SW480 (cell line): ENCODE measurements at regions not wholly inside any gene's neighbourhood (a gene's known extent, or its start where the extent isn't known, plus 50 kb on each side); places are given as distances from the start of the nearest gene placed in this dataset.
"Not testable (repeated sequence)": the region's sequence is repeated elsewhere in the genome, so short reads cannot be mapped to it uniquely, and the experiment has no call there.

ENCODE experiments used
- DNase-seq: peaks from one replicate; pipeline ENCODE4 v3.0.0-alpha.2; 2016; ENCODE audit warnings: low spot score

- DNase-seq = no peak
Measured at GRCh38 chr6:85010865-85011264, 246.5 kb upstream of the TBX18 start.

GRCh38 chr6:85008296-85009009 is 244.1 kb upstream of the TBX18 start:
- no peak for DNase-seq

- DNase-seq = no peak
Measured at GRCh38 chr6:85006362-85006761, 242.0 kb upstream of the TBX18 start.

GRCh38 chr6:85005494-85005893 is 241.1 kb upstream of the TBX18 start:
- DNase-seq = peak; percentile 5

DNA sequence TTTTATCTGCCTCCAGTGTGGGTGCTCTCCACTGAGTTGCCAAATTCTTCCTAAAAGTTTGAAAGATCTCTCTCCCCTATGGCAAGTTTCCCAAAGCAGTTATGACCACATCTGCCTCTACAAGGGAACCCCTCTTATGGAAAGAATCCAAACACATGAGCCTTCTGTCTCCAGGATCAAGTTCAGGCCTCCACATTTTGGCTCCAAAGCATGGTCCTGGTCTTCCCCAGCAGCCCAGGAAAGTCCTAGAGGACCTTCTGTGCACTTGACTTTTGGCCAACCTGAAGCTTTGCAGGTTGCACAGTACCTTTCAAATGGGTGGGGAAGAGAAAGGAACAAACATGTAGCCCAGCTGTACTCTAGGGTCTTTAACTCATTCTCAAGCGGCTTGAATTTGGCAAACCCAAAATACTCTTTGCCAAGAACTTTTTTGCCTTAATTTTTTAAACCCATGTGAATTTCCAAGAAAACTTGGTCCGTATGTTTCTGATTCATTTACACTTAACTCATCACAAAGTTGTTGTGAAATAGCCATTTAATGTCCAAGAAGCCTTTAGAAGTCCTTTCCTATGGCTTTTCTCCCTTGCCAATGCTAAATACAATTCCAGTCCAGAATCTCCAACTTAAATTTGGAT is 240.1 kb upstream of the TBX18 start:
- no peak for DNase-seq

GRCh38 chr6:85002847-85003246 is 238.4 kb upstream of the TBX18 start:
- no peak for DNase-seq

GRCh38 chr6:85000001-85000400 is 235.6 kb upstream of the TBX18 start:
- DNase-seq = no peak

DNA sequence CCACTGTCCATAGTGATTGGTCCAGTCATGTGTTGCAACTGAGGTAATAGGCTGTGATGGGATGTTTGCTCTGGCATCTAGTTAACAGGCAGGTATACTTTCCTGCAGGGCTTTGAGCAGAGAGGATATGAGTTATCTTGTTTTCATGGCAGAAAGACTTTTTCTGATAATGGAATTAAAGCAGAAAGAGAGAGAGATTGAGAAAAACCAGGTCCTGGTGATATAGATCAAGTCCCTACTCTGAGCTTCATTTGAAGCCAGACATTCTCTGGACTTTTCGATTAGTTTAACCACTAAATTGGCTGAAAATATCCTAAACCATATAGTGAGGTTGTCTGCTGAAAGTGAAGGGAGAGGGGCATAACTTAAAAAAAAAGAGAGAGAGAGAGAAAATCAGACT is 233.8 kb upstream of the TBX18 start:
- no peak for DNase-seq

DNA sequence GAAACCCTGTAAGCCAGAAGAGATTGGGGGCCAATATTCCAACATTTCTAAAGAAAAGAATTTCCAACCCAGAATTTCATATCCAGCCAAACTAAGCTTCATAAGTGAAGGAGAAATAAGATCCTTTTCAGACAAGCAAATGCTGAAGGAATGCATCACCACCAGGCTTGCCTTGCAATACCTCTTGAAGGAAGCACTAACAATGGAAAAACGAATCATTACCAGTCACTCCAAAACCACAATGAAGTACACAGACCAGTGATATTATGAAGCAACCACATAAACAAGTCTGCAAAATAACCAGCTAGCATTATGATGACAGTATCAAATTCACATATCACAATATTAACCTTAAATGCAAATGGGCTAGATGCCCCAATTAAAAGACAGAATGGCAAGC is 224.4 kb upstream of the TBX18 start:
- DNase-seq = not testable (repeated sequence)

DNA sequence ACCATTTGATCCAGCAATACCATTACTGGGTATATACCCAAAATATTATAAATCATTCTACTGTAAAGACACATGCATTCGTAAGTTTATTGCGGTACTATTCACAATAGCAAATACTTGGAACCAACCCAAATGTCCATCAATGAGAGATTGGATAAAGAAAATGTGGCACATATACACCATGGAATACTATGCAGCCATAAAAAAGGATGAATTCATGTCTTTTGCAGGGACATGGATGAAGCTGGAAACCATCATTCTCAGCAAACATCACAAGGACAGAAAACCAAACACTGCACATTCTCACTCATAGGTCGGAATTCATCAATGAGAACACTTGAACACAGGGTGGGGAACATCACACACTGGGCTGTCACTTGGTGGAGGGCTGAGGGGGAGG is 221.1 kb upstream of the TBX18 start:
- not testable (repeated sequence) for DNase-seq

GRCh38 chr6:84979541-84979940 is 215.1 kb upstream of the TBX18 start:
- no peak for DNase-seq

- no peak for DNase-seq
Measured at GRCh38 chr6:84977363-84977705, 212.9 kb upstream of the TBX18 start.

GRCh38 chr6:84976526-84977362 is 212.3 kb upstream of the TBX18 start:
- DNase-seq = no peak

- DNase-seq = no peak
Measured at GRCh38 chr6:84975316-84975715, 210.9 kb upstream of the TBX18 start.

- no peak for DNase-seq
Measured at GRCh38 chr6:84973606-84974005, 209.2 kb upstream of the TBX18 start.

DNA sequence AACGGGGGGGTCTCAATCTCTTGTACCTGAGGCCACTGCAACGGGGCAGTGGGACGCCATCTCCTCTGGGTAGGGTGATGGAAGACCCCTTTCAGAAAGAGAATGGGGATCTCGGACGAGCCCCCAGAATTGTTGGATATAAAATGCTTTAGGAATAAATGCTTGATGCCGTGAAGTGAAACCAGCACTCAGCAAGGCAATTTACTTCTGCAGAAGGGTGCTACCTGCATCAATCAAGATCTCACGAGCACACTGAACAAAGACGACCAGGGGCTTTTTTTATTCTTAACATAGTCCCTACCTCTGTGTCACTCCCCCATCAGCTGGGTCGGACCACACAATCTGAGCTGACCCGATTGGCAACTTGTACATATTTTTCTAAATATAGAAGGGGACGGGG is 203.6 kb upstream of the TBX18 start:
- no peak for DNase-seq

DNA sequence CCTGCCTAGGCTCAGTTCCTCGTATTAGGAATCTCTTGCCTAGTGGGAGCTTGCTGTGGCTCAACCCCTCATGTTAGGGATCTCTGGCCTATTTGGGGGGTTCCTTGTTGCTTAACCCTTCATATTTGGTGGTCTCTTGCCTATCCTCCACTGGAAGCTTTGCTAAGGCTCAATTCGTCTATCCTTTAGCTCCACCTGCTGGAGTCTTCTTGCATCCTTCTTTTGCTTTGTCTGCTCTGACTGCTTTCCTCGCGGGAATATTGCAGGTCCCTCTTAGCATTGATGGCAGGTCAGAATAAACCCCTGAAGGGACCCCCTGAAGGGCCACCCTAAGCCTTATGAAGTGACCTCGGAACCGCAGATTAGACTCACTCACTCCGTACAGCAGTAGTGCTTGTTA is 203.0 kb upstream of the TBX18 start:
- DNase-seq = peak; percentile 21

GRCh38 chr6:84953111-84953755 is 188.8 kb upstream of the TBX18 start:
- no peak for DNase-seq

DNA sequence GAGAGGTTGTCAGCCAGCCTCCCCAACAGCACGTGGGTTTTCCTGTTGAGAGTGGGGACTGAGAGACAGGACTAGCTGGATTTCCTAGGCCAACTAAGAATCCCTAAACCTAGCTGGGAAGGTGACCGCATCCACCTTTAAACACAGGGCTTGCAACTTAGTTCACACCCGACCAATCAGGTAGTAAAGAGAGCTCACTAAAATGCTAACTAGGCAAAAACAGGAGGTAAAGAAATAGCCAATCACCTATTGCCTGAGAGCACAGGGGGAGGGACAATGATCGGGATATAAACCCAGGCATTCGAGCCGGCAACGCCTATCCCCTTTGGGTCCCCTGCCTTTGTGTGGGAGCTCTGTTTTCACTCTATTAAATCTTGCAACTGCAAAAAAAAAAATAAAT is 180.5 kb upstream of the TBX18 start:
- not testable (repeated sequence) for DNase-seq

DNA sequence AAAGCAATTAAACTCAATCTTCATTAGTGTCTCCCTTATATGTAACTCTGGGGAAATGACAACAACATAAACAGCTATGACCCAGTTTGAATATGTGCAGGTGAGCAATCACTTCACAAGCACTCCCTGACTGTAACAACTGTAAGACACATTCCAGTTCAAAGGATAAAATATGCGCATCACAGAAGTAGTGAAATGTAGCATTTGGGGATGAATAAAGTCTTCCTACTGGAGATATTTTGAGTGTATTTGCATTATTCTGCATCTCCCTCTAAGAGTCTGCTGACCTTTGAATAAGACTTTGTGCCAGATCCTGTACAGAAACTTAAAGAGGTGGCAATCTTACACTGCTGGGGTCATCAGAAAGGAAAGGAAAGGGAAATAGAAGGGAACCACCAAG is 179.5 kb upstream of the TBX18 start:
- no peak for DNase-seq

- not testable (repeated sequence) for DNase-seq
Measured at GRCh38 chr6:84941609-84942008, 177.2 kb upstream of the TBX18 start.

- no peak for DNase-seq
Measured at GRCh38 chr6:84929212-84929611, 164.8 kb upstream of the TBX18 start.

DNA sequence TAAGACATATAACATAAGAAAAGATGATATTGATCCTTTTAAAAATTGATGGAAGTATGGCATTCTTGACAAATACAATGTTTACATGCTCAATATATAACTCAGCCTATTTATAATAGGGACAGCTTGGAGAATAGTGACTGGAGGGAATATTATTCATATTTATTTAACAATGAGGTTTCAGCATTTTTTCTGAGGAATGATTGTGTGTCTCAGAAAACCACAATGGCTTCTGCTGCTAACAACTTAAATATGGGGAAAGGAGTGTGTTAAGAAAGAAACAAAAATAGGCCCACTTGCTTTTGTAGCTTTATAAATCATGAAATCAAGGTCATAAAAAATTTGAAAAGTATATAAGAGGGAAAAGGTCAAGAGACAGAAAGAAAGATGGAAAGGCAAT is 163.2 kb upstream of the TBX18 start:
- no peak for DNase-seq
